ENCODE measurements at regions not wholly inside any gene's neighbourhood (a gene's known extent, or its start where the extent isn't known, plus 50 kb on each side); places are given as distances from the start of the nearest gene placed in this dataset.

DNA sequence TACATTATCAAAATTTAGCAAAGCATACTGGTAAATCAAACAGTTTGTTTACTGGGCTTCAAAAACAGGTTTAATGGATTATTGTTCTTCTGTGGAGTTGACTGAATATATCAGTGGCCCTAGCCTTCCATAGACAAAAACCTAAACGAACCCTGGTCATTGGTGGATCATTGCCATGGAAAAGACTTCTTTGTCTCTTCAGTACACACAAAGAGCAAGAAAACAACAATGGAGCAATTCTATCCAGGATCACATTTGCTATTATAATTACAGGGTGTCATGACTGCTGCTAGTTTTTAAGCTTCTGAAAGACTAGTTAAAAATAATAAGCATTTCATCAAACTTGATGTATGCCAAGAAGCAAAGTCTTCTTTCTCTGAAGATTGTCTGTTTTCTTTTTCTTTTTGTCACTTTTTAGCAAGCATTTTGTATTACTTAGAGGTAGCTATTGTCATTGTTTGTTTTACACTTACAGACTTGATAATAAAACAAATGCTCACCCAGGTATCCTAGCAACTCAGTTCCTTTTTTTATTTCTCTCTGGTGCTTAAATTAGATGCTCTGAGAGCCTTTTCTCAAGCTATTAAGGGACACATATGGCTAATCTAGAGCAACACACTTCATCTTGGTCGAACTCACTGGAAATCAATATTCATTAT is 1228.7 kb upstream of the DDX18 start:
- H3K27ac ChIP-seq (ENCODE audit: low read length), result no peak overlapping the region
- H2AFZ ChIP-seq (ENCODE audit: low read depth, low read length), result no peak overlapping the region
- H3K9ac ChIP-seq (ENCODE audit: low read depth, low read length), result no peak overlapping the region
- no peak for DNase-seq
- no peaks in the 10 kb centered on the region for H4K20me1 ChIP-seq (ENCODE audit: insufficient read depth, low read length)
- peaks cover 13% of the 10 kb centered on the region for H3K4me1 ChIP-seq (ENCODE audit: insufficient read depth, low read length)
- no peak for TF ChIP-seq EZH2 (IDR thresholded peaks at IDR 0.05; ENCODE audit: borderline replicate concordance, low read depth, low read length, severe bottlenecking)
- TF ChIP-seq, protein P1, sequence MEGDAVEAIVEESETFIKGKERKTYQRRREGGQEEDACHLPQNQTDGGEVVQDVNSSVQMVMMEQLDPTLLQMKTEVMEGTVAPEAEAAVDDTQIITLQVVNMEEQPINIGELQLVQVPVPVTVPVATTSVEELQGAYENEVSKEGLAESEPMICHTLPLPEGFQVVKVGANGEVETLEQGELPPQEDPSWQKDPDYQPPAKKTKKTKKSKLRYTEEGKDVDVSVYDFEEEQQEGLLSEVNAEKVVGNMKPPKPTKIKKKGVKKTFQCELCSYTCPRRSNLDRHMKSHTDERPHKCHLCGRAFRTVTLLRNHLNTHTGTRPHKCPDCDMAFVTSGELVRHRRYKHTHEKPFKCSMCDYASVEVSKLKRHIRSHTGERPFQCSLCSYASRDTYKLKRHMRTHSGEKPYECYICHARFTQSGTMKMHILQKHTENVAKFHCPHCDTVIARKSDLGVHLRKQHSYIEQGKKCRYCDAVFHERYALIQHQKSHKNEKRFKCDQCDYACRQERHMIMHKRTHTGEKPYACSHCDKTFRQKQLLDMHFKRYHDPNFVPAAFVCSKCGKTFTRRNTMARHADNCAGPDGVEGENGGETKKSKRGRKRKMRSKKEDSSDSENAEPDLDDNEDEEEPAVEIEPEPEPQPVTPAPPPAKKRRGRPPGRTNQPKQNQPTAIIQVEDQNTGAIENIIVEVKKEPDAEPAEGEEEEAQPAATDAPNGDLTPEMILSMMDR (IDR thresholded peaks at IDR 0.05; ENCODE audit: borderline replicate concordance, extremely low read depth, low read length, poor library complexity, severe bottlenecking), result no peak
- no peaks in the 10 kb centered on the region for H3K79me2 ChIP-seq (ENCODE audit: insufficient read depth, low read length)
- no peak overlapping the region for H3K4me2 ChIP-seq (ENCODE audit: insufficient read depth, low read length)
- no peaks in the 10 kb centered on the region for H3K36me3 ChIP-seq (ENCODE audit: insufficient read depth, low read length)
- no peak for ATAC-seq (ENCODE audit: insufficient read depth, low read depth)
- no peak overlapping the region for H3K4me3 ChIP-seq (ENCODE audit: low read depth in 1 of 2, low read length in 2 of 2)
- no peaks in the 10 kb centered on the region for H3K9me3 ChIP-seq (ENCODE audit: insufficient read depth, low read length, severe bottlenecking)
- no peaks in the 10 kb centered on the region for H3K27me3 ChIP-seq (ENCODE audit: insufficient read depth, low read length, poor library complexity)

DNA sequence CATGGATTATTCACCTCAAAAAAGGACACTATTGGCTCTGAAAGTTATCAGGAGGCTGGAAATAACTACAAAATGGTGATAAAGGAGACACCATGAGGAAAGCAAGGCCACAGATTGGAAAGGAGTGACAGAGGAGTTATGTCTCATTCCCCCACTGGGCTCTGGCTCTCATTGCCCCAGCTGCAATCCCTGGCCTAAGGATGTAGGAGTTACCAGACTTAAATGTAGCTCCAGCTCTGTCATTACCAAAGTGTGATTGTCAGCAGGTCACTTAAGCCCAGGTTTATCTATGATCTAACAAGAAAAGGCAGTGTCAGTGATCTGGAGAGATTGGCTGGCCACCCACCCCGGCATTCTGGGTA is 1228.2 kb upstream of the DDX18 start:
- no peak overlapping the region for H3K4me3 ChIP-seq (ENCODE audit: low read depth in 1 of 2, low read length in 2 of 2)
- TF ChIP-seq, protein P1 (IDR thresholded peaks at IDR 0.05; ENCODE audit: borderline replicate concordance, extremely low read depth, low read length, poor library complexity, severe bottlenecking), result no peak
- no peak overlapping the region for H3K9ac ChIP-seq (ENCODE audit: low read depth, low read length)
- ATAC-seq (ENCODE audit: insufficient read depth, low read depth), result no peak
- no peaks in the 10 kb centered on the region for H3K79me2 ChIP-seq (ENCODE audit: insufficient read depth, low read length)
- H2AFZ ChIP-seq (ENCODE audit: low read depth, low read length), result no peak overlapping the region
- no peak overlapping the region for H3K27ac ChIP-seq (ENCODE audit: low read length)
- peaks cover 13% of the 10 kb centered on the region for H3K4me1 ChIP-seq (ENCODE audit: insufficient read depth, low read length)
- H4K20me1 ChIP-seq (ENCODE audit: insufficient read depth, low read length), result no peaks in the 10 kb centered on the region
- H3K9me3 ChIP-seq (ENCODE audit: insufficient read depth, low read length, severe bottlenecking), result no peaks in the 10 kb centered on the region
- H3K4me2 ChIP-seq (ENCODE audit: insufficient read depth, low read length), result no peak overlapping the region
- no peak for DNase-seq
- H3K36me3 ChIP-seq (ENCODE audit: insufficient read depth, low read length), result no peaks in the 10 kb centered on the region
- no peaks in the 10 kb centered on the region for H3K27me3 ChIP-seq (ENCODE audit: insufficient read depth, low read length, poor library complexity)

Measured in DND-41 (cell line).